PC-3 (cell line): ENCODE measurements at regions not wholly inside any gene's neighbourhood (a gene's known extent, or its start where the extent isn't known, plus 50 kb on each side); places are given as distances from the start of the nearest gene placed in this dataset.

ENCODE experiments used
- EZH2 ChIP-seq: fragments of 300-600 bp; sonication (generic); IDR thresholded peaks from one replicate; pipeline ENCODE4 v1.6.1; 2017; ENCODE audit warnings: antibody characterized with exemption, mild to moderate bottlenecking, low read length; ENCODE audit not compliant: unreplicated experiment
- TF ChIP-seq, protein P1 (sequence below): fragments of 300-600 bp; sonication (generic); conservative IDR thresholded peaks from 2 replicates; pipeline ENCODE4 v1.5.1; 2017; ENCODE audit warnings: antibody characterized with exemption, low read depth, mild to moderate bottlenecking, low read length

DNA sequence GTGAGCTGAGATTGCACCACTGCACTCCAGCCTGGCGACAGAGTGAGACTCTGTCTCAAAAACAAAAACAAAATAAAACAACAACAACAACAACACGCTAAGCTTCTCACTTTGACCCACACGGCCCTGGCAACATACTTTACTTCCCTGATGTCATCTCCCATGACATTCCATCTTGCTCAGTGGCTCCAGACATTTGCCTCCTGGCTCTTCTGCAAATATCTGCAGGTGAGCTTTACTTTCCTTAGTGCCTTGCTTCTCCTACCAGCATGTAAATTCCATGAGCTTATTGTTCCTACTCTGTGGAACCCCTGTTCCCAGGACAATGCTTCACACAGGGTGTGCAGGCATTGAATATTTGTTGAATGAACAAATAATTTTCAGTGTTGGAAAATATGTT lies 205.6 kb upstream of the TMTC4 start:
- TF ChIP-seq, protein P1, sequence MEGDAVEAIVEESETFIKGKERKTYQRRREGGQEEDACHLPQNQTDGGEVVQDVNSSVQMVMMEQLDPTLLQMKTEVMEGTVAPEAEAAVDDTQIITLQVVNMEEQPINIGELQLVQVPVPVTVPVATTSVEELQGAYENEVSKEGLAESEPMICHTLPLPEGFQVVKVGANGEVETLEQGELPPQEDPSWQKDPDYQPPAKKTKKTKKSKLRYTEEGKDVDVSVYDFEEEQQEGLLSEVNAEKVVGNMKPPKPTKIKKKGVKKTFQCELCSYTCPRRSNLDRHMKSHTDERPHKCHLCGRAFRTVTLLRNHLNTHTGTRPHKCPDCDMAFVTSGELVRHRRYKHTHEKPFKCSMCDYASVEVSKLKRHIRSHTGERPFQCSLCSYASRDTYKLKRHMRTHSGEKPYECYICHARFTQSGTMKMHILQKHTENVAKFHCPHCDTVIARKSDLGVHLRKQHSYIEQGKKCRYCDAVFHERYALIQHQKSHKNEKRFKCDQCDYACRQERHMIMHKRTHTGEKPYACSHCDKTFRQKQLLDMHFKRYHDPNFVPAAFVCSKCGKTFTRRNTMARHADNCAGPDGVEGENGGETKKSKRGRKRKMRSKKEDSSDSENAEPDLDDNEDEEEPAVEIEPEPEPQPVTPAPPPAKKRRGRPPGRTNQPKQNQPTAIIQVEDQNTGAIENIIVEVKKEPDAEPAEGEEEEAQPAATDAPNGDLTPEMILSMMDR = no peak
- TF ChIP-seq EZH2 = no peak
